Lung (tissue), 12 donors: ENCODE measurements at regions not wholly inside any gene's neighbourhood (a gene's known extent, or its start where the extent isn't known, plus 50 kb on each side); places are given as distances from the start of the nearest gene placed in this dataset. TPM values are rescaled to one million over a fixed set of nuclear protein-coding genes. Genes with fewer than 3 reads are reported as not detected.

Experiments used
- ATAC-seq: fragments of 200-7000 bp; cut with Tn5 transposase; one replicate; pipeline ENCODE4 v1.9.1; 2020; ENCODE audit warnings: moderate number of reproducible peaks; ENCODE audit not compliant: insufficient read depth, low FRiP score
- DNase-seq, 3 donors: peaks; one replicate each; pipeline ENCODE4 v3.0.0-alpha.2; 2013 to 2017
- H3K27ac ChIP-seq, 2 donors: one replicate each; pipeline ENCODE4 v1.5.1; 2013; ENCODE audit warnings: mild to moderate bottlenecking in 2 of 2, moderate library complexity in 2 of 2, control low read depth in 1 of 2, inconsistent platforms in 1 of 2, low read depth in 1 of 2, low read length in 1 of 2
- H3K27me3 ChIP-seq, 3 donors: one replicate each; pipeline ENCODE4 v1.5.1; 2013; ENCODE audit warnings: low read length in 2 of 3; ENCODE audit not compliant: control insufficient read depth in 3 of 3, insufficient read depth in 3 of 3
- H3K36me3 ChIP-seq, 4 donors: one replicate each; pipeline ENCODE4 v1.5.1; 2013; ENCODE audit warnings: low read length in 4 of 4, mild to moderate bottlenecking in 1 of 4, moderate library complexity in 1 of 4; ENCODE audit not compliant: control insufficient read depth in 4 of 4, insufficient read depth in 4 of 4
- H3K4me1 ChIP-seq, 5 donors: one replicate each; pipeline ENCODE4 v1.5.1; 2013; ENCODE audit warnings: low read length in 5 of 5, mild to moderate bottlenecking in 2 of 5, moderate library complexity in 1 of 5; ENCODE audit not compliant: control insufficient read depth in 5 of 5, insufficient read depth in 5 of 5
- H3K4me3 ChIP-seq: one replicate; pipeline ENCODE4 v1.5.1; 2013; ENCODE audit warnings: mild to moderate bottlenecking, control low read depth, moderate library complexity
- H3K9ac ChIP-seq, 2 donors: one replicate each; pipeline ENCODE4 v1.5.1; 2013; ENCODE audit warnings: low read length in 2 of 2, control low read depth in 1 of 2; ENCODE audit not compliant: insufficient read depth in 1 of 2
- H3K9me3 ChIP-seq, 4 donors: one replicate each; pipeline ENCODE4 v1.5.1; 2013; ENCODE audit warnings: low read length in 3 of 4, mild to moderate bottlenecking in 1 of 4, moderate library complexity in 1 of 4; ENCODE audit not compliant: control insufficient read depth in 4 of 4, insufficient read depth in 3 of 4
- CTCF ChIP-seq: IDR thresholded peaks from 2 replicates; pipeline ENCODE4 v1.5.1; 2012; ENCODE audit warnings: mild to moderate bottlenecking; ENCODE audit errors: control extremely low read depth, extremely low read depth
- WGBS, 2 donors: extraction: QIAGEN DNeasy Blood & Tissue Kit; methylation state at CpG; one replicate each; pipeline ENCODE4 v1.1.7; 2013; 5-methylcytosine and 5-hydroxymethylcytosine counted together
- small RNA-seq: library from RNA; depleted of rRNA; stranded (forward); fragments of <200 nt; gene quantifications from one replicate; pipeline ENCODE3, GENCODE V24; 2014; ENCODE audit warnings: low replicate concordance
- donor health status: control.
- donor health status: control.
- donor health status: Bipolar disorder and iron deficiency.
- donor health status: healthy.
- donor health status: DM: yes; HTN: yes; CAD: no.

DNA sequence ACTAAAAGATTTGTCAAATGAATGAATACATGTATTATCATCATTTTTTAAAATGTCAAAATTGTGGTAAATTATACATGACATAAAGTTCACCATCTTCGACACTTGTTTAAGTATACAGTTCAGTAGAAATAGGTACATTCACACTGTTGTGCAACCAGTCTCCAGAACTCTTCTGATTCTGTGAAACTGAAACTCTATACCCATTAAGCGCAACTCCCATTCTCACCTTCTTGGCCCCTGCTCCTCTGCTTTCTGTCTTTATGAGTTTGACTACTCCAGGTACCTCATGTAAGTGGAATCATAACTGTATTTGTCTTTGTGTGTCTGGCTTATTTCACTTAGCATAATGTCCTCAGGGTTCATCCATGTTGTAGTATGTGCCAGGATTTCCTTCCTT is 50.1 kb upstream of the KBTBD8 start:
- Histone ChIP-seq H3K36me3 (no peaks in the 10 kb centered on the region), H3K27ac (no peak overlapping the region), H3K27me3 (no peaks in the 10 kb centered on the region), H3K9ac (no peak overlapping the region), H3K4me1 (no peaks in the 10 kb centered on the region), H3K4me3 (no peak overlapping the region), H3K9me3 (no peaks in the 10 kb centered on the region)
- WGBS, 2 donors = 87 to 95% methylated on average over 2 of the region's 2 CpGs
- TF ChIP-seq CTCF = no peak
- no peak for ATAC-seq
- no peak for DNase-seq

Small RNAs in the stretch of these regions (small RNA-seq; reads per million reads assigned to genes)
- not detected for gene RPL21P41
